HepG2 (cell line): ENCODE measurements at regions not wholly inside any gene's neighbourhood (a gene's known extent, or its start where the extent isn't known, plus 50 kb on each side); places are given as distances from the start of the nearest gene placed in this dataset.

Source experiments
- ATAC-seq: fragments of 200-7000 bp; cut with Tn5 transposase; 3 replicates; pipeline ENCODE4 v1.9.1; 2020; ENCODE audit warnings: mild to moderate bottlenecking, moderate library complexity
- BruUV-seq: library from RNA; stranded (reverse); fragments of 400-500 nt; replicated peaks from 2 replicates; lab custom pipeline; 2021; lab: Mats Ljungman, UMichigan
- CTCF ChIA-PET: fragments of 300-600 bp; formaldehyde crosslinking; extraction: SDS; loops from one replicate; lab custom pipeline; 2021; ENCODE audit warnings: low total read pairs, inconsistent platforms, low intra/inter-chr PET ratio; lab: Yijun Ruan, JAX
- POLR2A ChIA-PET: fragments of 350-600 bp; sonication (Branson Sonifier 250); formaldehyde crosslinking; loops from one replicate; lab custom pipeline; 2020; ENCODE audit warnings: antibody characterized with exemption, inconsistent platforms; lab: Yijun Ruan, JAX
- DNase-seq: peaks from one replicate; pipeline ENCODE4 v3.0.0-alpha.2; 2015; ENCODE audit warnings: low spot score
- FAIRE-seq: peaks from 3 replicates; lab custom pipeline; 2011; peaks lifted over from hg19 to GRCh38; lab: Jason Lieb, UNC
- H2AFZ ChIP-seq: one replicate; pipeline ENCODE4 v1.6.1; 2011; ENCODE audit warnings: low read length, inconsistent platforms
- H3K27ac ChIP-seq: fragments of 300-600 bp; 3 replicates; pipeline ENCODE4 v1.8.0; 2011; ENCODE audit warnings: mixed run types, mild to moderate bottlenecking, mixed read lengths, low read length, inconsistent platforms; ENCODE audit not compliant: insufficient read depth; ENCODE audit errors: extremely low read length
- H3K27me3 ChIP-seq, 2 experiments: fragments of 200-600 bp in 1 of 2; 2 replicates in 1 of 2; 3 replicates in 1 of 2; pipeline versions ENCODE4 v1.6.0 to v1.8.0; 2011; ENCODE audit warnings: low read length in 2 of 2, mild to moderate bottlenecking in 2 of 2, moderate library complexity in 2 of 2, inconsistent platforms in 1 of 2; ENCODE audit not compliant: insufficient read depth in 2 of 2, control insufficient read depth in 1 of 2
- H3K36me3 ChIP-seq, 2 experiments: fragments of 200-600 bp in 1 of 2; replicated peaks in 1 of 2; 2 replicates in 1 of 2; 3 replicates in 1 of 2; pipeline versions ENCODE4 v1.5.1 to v1.8.0; 2011; ENCODE audit warnings: low read length in 2 of 2, inconsistent platforms in 1 of 2; ENCODE audit not compliant: insufficient read depth in 2 of 2, control insufficient read depth in 1 of 2
- H3K4me1 ChIP-seq: 2 replicates; pipeline ENCODE4 v1.5.1; 2012; ENCODE audit warnings: low read length, inconsistent platforms; ENCODE audit not compliant: insufficient read depth
- H3K4me2 ChIP-seq: 2 replicates; pipeline ENCODE4 v1.6.0; 2011; ENCODE audit warnings: low read depth, low read length, inconsistent platforms
- H3K4me3 ChIP-seq, 3 experiments: fragments of 200-600 bp in 1 of 3; sonication (generic), shearing (Covaris generic) in 1 of 3; replicated peaks in 1 of 3; 2 replicates each; pipeline ENCODE4 v1.5.1; 2011 to 2016; ENCODE audit warnings: low read length in 3 of 3, inconsistent platforms in 2 of 3, low read depth in 2 of 3, mild to moderate bottlenecking in 2 of 3, control low read depth in 1 of 3, mixed read lengths in 1 of 3; ENCODE audit not compliant: insufficient read depth in 1 of 3
- H3K79me2 ChIP-seq: one replicate; pipeline ENCODE4 v1.6.1; 2011; ENCODE audit warnings: low read length, inconsistent platforms; ENCODE audit not compliant: insufficient read depth
- H3K9ac ChIP-seq: 2 replicates; pipeline ENCODE4 v1.6.0; 2011; ENCODE audit warnings: mild to moderate bottlenecking, low read depth, low read length, inconsistent platforms; ENCODE audit not compliant: insufficient read depth
- H3K9me3 ChIP-seq: 2 replicates; pipeline ENCODE4 v1.5.1; 2012; ENCODE audit warnings: mild to moderate bottlenecking, low read length
- H4K20me1 ChIP-seq: 2 replicates; pipeline ENCODE4 v1.6.0; 2011; ENCODE audit warnings: inconsistent platforms, mild to moderate bottlenecking, low read length, moderate library complexity; ENCODE audit not compliant: insufficient read depth
- CREB1 ChIP-seq, 2 experiments: fragments of 450-650 bp in 1 of 2; IDR thresholded peaks; 2 replicates each; pipeline ENCODE4 v1.6.1; 2016 to 2017; ENCODE audit warnings: control low read depth in 1 of 2, mild to moderate bottlenecking in 1 of 2, missing compliant biosample characterization in 1 of 2, missing genetic modification characterization in 1 of 2
- HNRNPK ChIP-seq: fragments of 200-400 bp; formaldehyde crosslinking; IDR thresholded peaks from 2 replicates; pipeline ENCODE4 v1.6.1; 2018; ENCODE audit warnings: low read length, low read depth, moderate library complexity, mild to moderate bottlenecking; ENCODE audit not compliant: poor library complexity, severe bottlenecking
- SP4 ChIP-seq: sonication (generic); formaldehyde crosslinking; IDR thresholded peaks from 2 replicates; pipeline ENCODE4 v1.8.1; 2023; ENCODE audit warnings: mild to moderate bottlenecking, missing genetic modification reagents
- TOE1 ChIP-seq: sonication (generic); formaldehyde crosslinking; IDR thresholded peaks from 2 replicates; pipeline ENCODE4 v1.4.0; 2020; ENCODE audit warnings: mild to moderate bottlenecking, missing genetic modification reagents
- XBP1 ChIP-seq: sonication (generic); formaldehyde crosslinking; IDR thresholded peaks from 2 replicates; pipeline ENCODE4 v1.5.0; 2020; ENCODE audit warnings: missing genetic modification reagents
- ZNF577 ChIP-seq: sonication (generic); formaldehyde crosslinking; IDR thresholded peaks from 2 replicates; pipeline ENCODE4 v1.4.0; 2020; ENCODE audit warnings: mild to moderate bottlenecking, low read depth, missing genetic modification reagents, borderline replicate concordance
- ZNF761 ChIP-seq: sonication (generic); formaldehyde crosslinking; conservative IDR thresholded peaks from 2 replicates; pipeline ENCODE4 v1.4.0; 2020; ENCODE audit warnings: mild to moderate bottlenecking, missing genetic modification reagents
- WGBS: methylation state at CpG from one replicate; pipeline ENCODE4 v1.1.6; 2017; ENCODE audit warnings: low lambda C conversion rate; 5-methylcytosine and 5-hydroxymethylcytosine counted together
- in situ Hi-C: cut with HindIII; loops from 2 replicates; pipeline ENCODE4 v1.10.0; 2017; ENCODE audit warnings: low pct_unique_long_range_greater_than_20kb; ENCODE audit not compliant: extremely low pct_ligation_motif_present
- intact Hi-C: fragments of 100-400 bp; cut with micrococcal nuclease; formaldehyde crosslinking; loops from one replicate; pipeline ENCODE4 v1.10.0; 2022; ENCODE audit not compliant: unreplicated experiment
- TF ChIP-seq, protein P1 (sequence below): fragments of 450-650 bp; IDR thresholded peaks from 2 replicates; pipeline ENCODE4 v1.6.1; 2017; ENCODE audit warnings: mild to moderate bottlenecking

DNA sequence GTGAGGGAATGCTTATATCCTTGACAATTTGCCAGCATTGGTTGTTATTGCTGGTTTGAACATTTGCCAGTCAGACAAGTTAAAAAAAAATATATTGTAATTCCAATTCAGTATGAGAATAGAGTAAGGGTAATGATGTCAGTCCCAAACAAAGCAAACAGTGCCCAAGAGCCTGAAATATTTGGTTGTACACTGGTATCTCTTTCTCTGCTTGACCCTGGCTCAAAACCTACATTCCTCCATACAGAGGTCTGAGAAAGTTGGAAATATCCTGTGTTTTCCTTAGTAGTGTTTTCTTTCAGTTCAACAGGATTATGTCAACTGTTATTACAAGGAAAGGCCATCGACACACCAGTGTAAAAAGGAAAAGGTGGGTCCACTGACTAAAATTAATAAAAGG lies 145.6 kb downstream of the MRPL39 start:
- FAIRE-seq (no peak), ATAC-seq (no peak), DNase-seq (no peak)
- Histone ChIP-seq H3K4me2 (no peak overlapping the region), H3K9ac (no peak overlapping the region), H3K36me3 (no peaks in the 10 kb centered on the region), H3K4me3 (no peak overlapping the region), H4K20me1 (no peaks in the 10 kb centered on the region), H3K4me1 (no peaks in the 10 kb centered on the region), H3K27ac (no peak overlapping the region), H3K79me2 (no peaks in the 10 kb centered on the region), H3K27me3 (no peaks in the 10 kb centered on the region), H3K9me3 (peaks cover 85% of the 10 kb centered on the region), H2AFZ (no peak overlapping the region)
- no TSS peak for BruUV-seq
- CTCF ChIA-PET = no interaction called here
- in situ Hi-C loops = no loop called here
- WGBS = 0% methylated on average over 1 of the region's 1 CpG
- TF ChIP-seq ZNF577 (CRISPR knock-in tag) = no peak
- TF ChIP-seq, protein P1, sequence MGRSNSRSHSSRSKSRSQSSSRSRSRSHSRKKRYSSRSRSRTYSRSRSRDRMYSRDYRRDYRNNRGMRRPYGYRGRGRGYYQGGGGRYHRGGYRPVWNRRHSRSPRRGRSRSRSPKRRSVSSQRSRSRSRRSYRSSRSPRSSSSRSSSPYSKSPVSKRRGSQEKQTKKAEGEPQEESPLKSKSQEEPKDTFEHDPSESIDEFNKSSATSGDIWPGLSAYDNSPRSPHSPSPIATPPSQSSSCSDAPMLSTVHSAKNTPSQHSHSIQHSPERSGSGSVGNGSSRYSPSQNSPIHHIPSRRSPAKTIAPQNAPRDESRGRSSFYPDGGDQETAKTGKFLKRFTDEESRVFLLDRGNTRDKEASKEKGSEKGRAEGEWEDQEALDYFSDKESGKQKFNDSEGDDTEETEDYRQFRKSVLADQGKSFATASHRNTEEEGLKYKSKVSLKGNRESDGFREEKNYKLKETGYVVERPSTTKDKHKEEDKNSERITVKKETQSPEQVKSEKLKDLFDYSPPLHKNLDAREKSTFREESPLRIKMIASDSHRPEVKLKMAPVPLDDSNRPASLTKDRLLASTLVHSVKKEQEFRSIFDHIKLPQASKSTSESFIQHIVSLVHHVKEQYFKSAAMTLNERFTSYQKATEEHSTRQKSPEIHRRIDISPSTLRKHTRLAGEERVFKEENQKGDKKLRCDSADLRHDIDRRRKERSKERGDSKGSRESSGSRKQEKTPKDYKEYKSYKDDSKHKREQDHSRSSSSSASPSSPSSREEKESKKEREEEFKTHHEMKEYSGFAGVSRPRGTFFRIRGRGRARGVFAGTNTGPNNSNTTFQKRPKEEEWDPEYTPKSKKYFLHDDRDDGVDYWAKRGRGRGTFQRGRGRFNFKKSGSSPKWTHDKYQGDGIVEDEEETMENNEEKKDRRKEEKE = no peak
- no peak for TF ChIP-seq ZNF761 (CRISPR knock-in tag)
- no peak for TF ChIP-seq XBP1 (CRISPR knock-in tag)
- TF ChIP-seq SP4 = no peak
- TF ChIP-seq TOE1 (CRISPR knock-in tag) = no peak
- no peak for TF ChIP-seq HNRNPK
- no peak for TF ChIP-seq CREB1 (IDR thresholded peaks at IDR 0.05)
- no peak for TF ChIP-seq CREB1 (CRISPR knock-in tag; IDR thresholded peaks at IDR 0.05)
- POLR2A ChIA-PET = no interaction called here
- intact Hi-C loops = no loop called here
